Gastroesophageal sphincter (tissue), 3 donors: ENCODE measurements at regions not wholly inside any gene's neighbourhood (a gene's known extent, or its start where the extent isn't known, plus 50 kb on each side); places are given as distances from the start of the nearest gene placed in this dataset.

Experiments
- EP300 ChIP-seq: sonication (generic); formaldehyde crosslinking; IDR thresholded peaks from one replicate; pipeline ENCODE4 v1.6.1; 2017; ENCODE audit warnings: antibody characterized with exemption, mild to moderate bottlenecking
- POLR2A ChIP-seq, 2 donors: fragments of 450-650 bp; IDR thresholded peaks; one replicate each; pipeline ENCODE4 v1.6.1; 2017; ENCODE audit warnings: antibody characterized with exemption in 2 of 2, mild to moderate bottlenecking in 2 of 2, moderate library complexity in 1 of 2
- POLR2AphosphoS5 ChIP-seq: sonication (generic); formaldehyde crosslinking; IDR thresholded peaks from one replicate; pipeline ENCODE4 v1.6.1; 2017; ENCODE audit warnings: antibody characterized with exemption
- TF ChIP-seq, protein P1 (sequence below), 4 experiments: fragments of 200-600 bp in 2 of 4; fragments of 450-650 bp in 2 of 4; sonication (generic) in 1 of 4; IDR thresholded peaks; one replicate each; pipeline ENCODE4 v1.5.1; 2017 to 2019; ENCODE audit warnings: antibody characterized with exemption in 4 of 4, mild to moderate bottlenecking in 2 of 4, moderate library complexity in 2 of 4

DNA sequence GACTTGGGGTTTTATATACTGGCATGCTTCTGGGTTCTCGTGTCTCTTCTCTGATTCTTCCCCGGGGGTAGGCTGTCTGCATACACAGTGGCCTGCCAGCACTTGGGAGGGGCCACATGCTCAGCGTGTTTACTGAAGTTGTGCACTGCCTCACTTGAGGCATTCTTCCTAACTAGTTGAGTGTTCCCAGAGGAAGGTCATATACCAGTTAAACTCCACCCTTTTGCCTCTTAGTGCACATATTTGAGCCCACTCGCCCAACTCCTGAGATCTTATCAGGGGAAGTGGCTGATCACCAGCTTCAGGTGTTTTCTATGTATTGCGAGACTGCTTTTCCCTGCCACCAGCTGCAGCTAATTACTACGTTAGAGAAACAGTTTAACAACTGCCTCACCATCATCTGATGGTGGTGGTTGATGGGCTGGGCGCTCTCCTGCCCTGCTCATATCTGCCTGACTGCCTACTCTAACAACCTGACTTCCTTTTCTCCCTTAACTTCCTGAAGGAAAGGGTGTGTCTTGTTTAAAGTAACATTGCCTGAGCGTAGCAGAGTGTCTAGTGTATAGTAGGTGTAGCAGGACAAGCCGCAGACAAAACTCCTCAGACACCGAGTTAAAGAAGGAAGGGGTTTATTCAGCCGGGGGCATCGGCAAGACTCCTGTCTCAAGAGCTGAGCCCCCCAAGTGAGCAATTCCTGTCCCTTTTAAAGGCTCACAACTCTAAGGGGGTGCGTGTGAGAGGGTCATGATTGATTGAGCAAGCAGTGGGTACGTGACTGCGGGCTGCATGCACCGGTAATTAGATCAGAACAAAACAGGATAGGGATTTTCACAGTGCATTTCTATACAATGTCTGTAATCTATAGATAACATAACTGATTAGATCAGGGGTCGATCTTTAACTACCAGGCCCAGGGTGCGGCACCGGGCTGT, 60.1 kb upstream of the CLINT1 start:
- TF ChIP-seq, protein P1, sequence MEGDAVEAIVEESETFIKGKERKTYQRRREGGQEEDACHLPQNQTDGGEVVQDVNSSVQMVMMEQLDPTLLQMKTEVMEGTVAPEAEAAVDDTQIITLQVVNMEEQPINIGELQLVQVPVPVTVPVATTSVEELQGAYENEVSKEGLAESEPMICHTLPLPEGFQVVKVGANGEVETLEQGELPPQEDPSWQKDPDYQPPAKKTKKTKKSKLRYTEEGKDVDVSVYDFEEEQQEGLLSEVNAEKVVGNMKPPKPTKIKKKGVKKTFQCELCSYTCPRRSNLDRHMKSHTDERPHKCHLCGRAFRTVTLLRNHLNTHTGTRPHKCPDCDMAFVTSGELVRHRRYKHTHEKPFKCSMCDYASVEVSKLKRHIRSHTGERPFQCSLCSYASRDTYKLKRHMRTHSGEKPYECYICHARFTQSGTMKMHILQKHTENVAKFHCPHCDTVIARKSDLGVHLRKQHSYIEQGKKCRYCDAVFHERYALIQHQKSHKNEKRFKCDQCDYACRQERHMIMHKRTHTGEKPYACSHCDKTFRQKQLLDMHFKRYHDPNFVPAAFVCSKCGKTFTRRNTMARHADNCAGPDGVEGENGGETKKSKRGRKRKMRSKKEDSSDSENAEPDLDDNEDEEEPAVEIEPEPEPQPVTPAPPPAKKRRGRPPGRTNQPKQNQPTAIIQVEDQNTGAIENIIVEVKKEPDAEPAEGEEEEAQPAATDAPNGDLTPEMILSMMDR (IDR thresholded peaks at IDR 0.05): no peak
- TF ChIP-seq POLR2A (IDR thresholded peaks at IDR 0.05): no peak
- TF ChIP-seq EP300: no peak
- TF ChIP-seq POLR2AphosphoS5: no peak
